ENCODE measurements at regions not wholly inside any gene's neighbourhood (a gene's known extent, or its start where the extent isn't known, plus 50 kb on each side); places are given as distances from the start of the nearest gene placed in this dataset.

DNA sequence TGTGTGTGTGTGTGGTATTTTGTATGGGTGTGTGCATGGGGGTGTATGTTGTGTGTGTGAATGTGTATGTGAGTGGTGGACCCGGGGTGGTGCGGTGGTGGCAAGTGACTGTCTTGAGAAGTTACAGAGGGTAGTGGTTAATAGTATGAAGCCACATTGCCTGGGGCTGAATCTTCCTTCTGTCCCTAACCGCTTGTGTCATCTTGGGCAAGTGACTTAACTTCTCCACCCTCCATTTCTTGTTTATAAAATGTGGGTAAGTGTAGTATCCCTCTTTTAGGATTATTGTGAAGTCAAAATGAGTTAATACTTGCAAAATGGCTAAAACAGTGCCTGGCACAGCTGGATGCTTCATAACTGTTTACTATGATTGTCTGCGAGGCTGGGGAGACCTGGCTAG is 63.5 kb downstream of the MYCN start:
- DNase-seq (ENCODE audit: low spot score): no peak

GRCh38 chr2:16003152-16003551 is 62.8 kb downstream of the MYCN start:
- no peak for DNase-seq (ENCODE audit: low spot score)

DNA sequence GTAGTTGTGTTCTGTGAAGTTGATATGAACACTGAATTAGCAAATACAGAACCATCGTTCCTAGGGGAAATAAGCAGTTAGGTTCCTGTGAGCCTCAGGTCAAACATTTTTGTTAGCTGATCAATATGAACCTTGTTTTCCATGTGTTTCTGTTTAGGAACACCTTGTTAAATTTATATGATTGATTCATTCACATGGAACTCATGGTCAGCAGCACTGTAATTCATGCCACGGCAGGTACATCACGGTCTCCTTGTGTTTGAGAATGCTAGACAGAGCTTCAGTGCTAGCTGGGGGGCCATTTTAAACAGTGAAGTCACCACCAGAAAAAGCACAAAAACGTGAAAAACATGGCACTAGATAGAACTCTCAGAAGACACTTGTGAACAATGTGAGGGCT is 62.2 kb downstream of the MYCN start:
- no peak for DNase-seq (ENCODE audit: low spot score)

GRCh38 chr2:16002144-16002543 is 61.8 kb downstream of the MYCN start:
- no peak for DNase-seq (ENCODE audit: low spot score)

DNA sequence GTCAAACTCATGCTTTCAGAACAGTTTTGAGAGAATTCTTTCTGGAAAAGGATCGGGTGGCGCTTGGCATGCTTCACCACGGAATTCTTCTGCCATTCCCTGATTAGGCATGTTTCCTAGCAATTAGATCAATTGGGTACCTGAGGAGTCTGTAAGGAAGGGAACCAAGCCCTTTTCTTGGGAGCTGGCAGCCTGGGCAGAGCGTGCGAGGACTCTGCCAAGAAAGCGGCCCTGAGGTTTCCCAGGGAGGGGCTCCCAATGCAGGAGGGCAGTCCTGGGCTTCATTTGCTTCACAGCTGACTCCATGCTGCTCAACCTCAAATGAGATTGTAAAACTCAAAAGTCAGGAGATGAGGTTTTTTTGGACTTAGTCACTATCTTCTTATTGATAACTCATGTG is 60.3 kb downstream of the MYCN start:
- DNase-seq (ENCODE audit: low spot score): no peak

DNA sequence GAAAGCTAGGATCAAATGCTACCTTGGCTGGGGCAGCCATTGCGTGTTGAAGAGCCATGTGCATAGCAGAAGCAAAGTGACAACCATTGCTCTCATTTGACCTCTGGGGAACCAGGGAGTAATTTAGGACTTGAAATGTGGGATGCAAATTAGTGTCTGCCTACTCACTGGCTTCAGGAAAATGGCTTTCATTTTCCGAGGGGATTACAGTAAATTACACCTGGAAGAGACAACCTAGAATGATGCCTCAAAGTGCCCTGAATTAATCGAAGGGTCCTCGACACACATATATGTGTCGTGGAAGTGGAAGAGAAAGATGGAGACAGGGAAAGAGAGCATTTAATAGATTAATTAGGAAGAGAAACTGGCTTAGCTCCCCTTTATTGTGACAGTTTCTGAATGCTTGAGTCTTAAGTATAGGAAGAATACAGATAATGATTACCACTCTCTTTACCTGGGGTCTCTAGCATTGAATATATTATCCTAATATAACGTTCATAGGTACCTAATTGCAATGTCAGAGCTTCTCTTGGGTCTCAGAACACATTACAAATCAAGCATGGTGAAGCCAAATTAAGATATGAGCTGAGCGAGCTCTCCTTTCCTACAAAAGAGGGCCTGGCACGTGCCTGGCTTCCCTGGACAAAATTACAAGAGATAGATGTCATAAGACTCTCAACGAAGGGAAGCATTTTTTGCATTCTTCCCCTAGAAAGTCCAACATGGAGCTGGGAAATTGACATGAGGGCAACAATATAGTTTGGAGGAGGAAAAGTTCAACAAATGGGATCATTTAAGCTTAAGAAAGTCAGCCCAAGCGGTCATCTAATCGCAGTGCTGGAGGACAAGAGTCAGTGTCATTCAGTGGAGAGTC is 59.5 kb downstream of the MYCN start:
- no peak for DNase-seq (ENCODE audit: low spot score)

- no peak for DNase-seq (ENCODE audit: low spot score)
Observed at GRCh38 chr2:15997728-15998280, 57.5 kb downstream of the MYCN start.

DNA sequence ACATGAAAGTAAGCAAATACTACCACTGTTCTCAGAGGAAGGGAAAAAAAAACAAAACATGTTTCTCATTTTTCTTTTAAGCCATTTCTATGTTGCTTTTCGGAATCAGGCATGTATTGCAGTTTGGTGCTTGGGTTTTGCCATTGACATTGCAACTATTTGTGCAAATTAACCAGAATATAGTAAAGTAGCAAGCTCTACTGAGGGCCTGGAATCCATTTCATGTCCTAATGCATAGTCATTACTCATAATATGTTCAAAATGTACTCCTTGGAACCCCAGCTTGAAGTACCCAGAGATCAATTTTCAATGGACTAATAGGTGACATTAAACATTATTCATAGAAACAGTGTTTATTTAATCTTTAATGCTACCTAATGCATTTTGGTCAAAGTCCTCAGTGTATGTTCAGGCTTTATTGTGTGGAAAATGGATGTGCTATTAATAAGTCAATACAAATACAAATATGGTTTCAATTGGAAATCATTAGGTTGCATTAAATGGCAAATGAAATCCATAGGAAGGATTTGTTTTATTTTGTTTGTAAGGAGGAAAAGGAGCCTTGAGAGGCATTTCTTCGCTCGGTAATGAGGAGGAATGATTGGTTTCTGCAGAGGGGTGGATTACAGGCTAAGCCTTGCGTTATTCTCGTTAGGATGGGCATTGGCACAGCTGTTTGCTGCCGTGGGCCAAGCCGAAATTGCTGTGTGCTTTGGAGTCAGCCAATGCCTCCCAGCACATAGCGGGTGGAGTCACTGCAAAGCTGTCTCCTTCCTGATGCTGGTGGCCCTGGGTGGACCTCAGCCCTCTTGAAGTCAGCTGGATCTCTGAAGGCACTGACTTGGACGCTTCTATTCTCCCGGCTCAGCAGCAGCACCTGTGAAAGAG is 56.4 kb downstream of the MYCN start:
- DNase-seq (ENCODE audit: low spot score): no peak
